ENCODE measurements at regions not wholly inside any gene's neighbourhood (a gene's known extent, or its start where the extent isn't known, plus 50 kb on each side); places are given as distances from the start of the nearest gene placed in this dataset.

GRCh38 chr6:94389218-94389617, 969.9 kb upstream of the EPHA7 start:
- Histone ChIP-seq H3K9me2 (no peaks in the 10 kb centered on the region), H3K9me3 (no peaks in the 10 kb centered on the region), H3K36me3 (replicated peaks in 1 of 2; ENCODE audit: control insufficient read depth in 1 of 2, insufficient read depth in 2 of 2, low read length in 1 of 2) (no peaks in the 10 kb centered on the region), H3K27me3 (ENCODE audit: insufficient read depth) (no peaks in the 10 kb centered on the region), H3K9ac (no peak overlapping the region), H3K4me2 (no peak overlapping the region), H3K4me3 (ENCODE audit: low read depth in 2 of 2, low read length in 1 of 2) (no peak overlapping the region), H3K27ac (ENCODE audit: low read depth in 2 of 2, low read length in 1 of 2) (no peak overlapping the region), H3K4me1 (ENCODE audit: control insufficient read depth in 1 of 2, insufficient read depth in 2 of 2, low read depth in 1 of 2, low read length in 1 of 2) (no peaks in the 10 kb centered on the region), H2AFZ (ENCODE audit: low read depth) (no peak overlapping the region), H4K20me1 (ENCODE audit: insufficient read depth) (no peaks in the 10 kb centered on the region), H3F3A (replicated peaks; ENCODE audit: insufficient read depth) (no peaks in the 10 kb centered on the region), H3K79me2 (ENCODE audit: insufficient read depth) (no peaks in the 10 kb centered on the region)
- ChIA-PET CTCF (no interaction called here), POLR2A (no interaction called here)
- WGBS (ENCODE audit: low lambda C conversion rate) = 0% methylated on average over 2 of the region's 2 CpGs
- TF ChIP-seq IRF3 (IDR thresholded peaks at IDR 0.05; ENCODE audit: low read depth, low read length) (no peak), FOXM1 (IDR thresholded peaks at IDR 0.05; ENCODE audit: low read depth) (no peak), TEAD4 (IDR thresholded peaks at IDR 0.05; ENCODE audit: borderline replicate concordance, insufficient read depth) (no peak), GABPA (IDR thresholded peaks at IDR 0.05; ENCODE audit: low read depth) (no peak), USF1 (IDR thresholded peaks at IDR 0.05; ENCODE audit: borderline replicate concordance, low read depth) (no peak), YY1 (IDR thresholded peaks at IDR 0.05; ENCODE audit: low read depth) (no peak), SMC3 (IDR thresholded peaks at IDR 0.05; ENCODE audit: low read depth, low read length) (no peak), RXRA (IDR thresholded peaks at IDR 0.05; ENCODE audit: borderline replicate concordance, low read depth) (no peak), MXI1 (IDR thresholded peaks at IDR 0.05; ENCODE audit: low read depth, low read length) (no peak), FOXJ3 (CRISPR knock-in tag; IDR thresholded peaks at IDR 0.05) (no peak), PBX3 (IDR thresholded peaks at IDR 0.05) (no peak), CTCF (IDR thresholded peaks at IDR 0.05) (no peak), MEF2A (IDR thresholded peaks at IDR 0.05; ENCODE audit: borderline replicate concordance, low read depth) (no peak), POLR2AphosphoS5 (IDR thresholded peaks at IDR 0.05; ENCODE audit: low read depth, low read length) (no peak), FOSL2 (IDR thresholded peaks at IDR 0.05; ENCODE audit: borderline replicate concordance, low read depth) (no peak)
- no peak for DNase-seq

All from SK-N-SH (cell line).